Stomach (tissue), 8 donors: ENCODE measurements at regions not wholly inside any gene's neighbourhood (a gene's known extent, or its start where the extent isn't known, plus 50 kb on each side); places are given as distances from the start of the nearest gene placed in this dataset.

Experiments used
- DNase-seq, 2 donors: peaks; one replicate each; pipeline versions ENCODE4 v3.0.0 to v3.0.0-alpha.2; 2013 to 2019
- H3K27ac ChIP-seq, 5 donors: fragments of 200-600 bp in 4 of 5; sonication (generic) in 4 of 5; one replicate each; pipeline ENCODE4 v1.5.1; 2013 to 2019; ENCODE audit warnings: mild to moderate bottlenecking in 1 of 5, moderate library complexity in 1 of 5
- H3K27me3 ChIP-seq, 3 donors: fragments of 200-600 bp; sonication (generic); one replicate each; pipeline ENCODE4 v1.5.1; 2017 to 2019; ENCODE audit warnings: mixed run types in 1 of 3
- H3K36me3 ChIP-seq, 4 donors: fragments of 200-600 bp; sonication (generic); 1 replicate in 3 of 4; 2 replicates in 1 of 4; pipeline ENCODE4 v1.5.1; 2016 to 2019
- H3K4me1 ChIP-seq, 4 donors: fragments of 200-600 bp; sonication (generic); one replicate each; pipeline ENCODE4 v1.5.1; 2016 to 2019
- H3K4me3 ChIP-seq, 4 donors: fragments of 200-600 bp; sonication (generic) in 3 of 4; one replicate each; pipeline ENCODE4 v1.5.1; 2016 to 2019; ENCODE audit warnings: mild to moderate bottlenecking in 1 of 4
- H3K9me3 ChIP-seq, 4 donors: fragments of 200-600 bp; sonication (generic); one replicate each; pipeline ENCODE4 v1.5.1; 2016 to 2019
- CTCF ChIP-seq, 7 experiments: fragments of 450-650 bp in 4 of 7; fragments of 200-600 bp in 3 of 7; sonication (generic) in 3 of 7; IDR thresholded peaks; one replicate each; pipeline ENCODE4 v1.5.1; 2016 to 2019; ENCODE audit warnings: antibody characterized with exemption in 7 of 7, control low read depth in 2 of 7, mild to moderate bottlenecking in 1 of 7
- EP300 ChIP-seq: sonication (generic); formaldehyde crosslinking; IDR thresholded peaks from one replicate; pipeline ENCODE4 v1.6.1; 2017; ENCODE audit warnings: antibody characterized with exemption
- POLR2A ChIP-seq, 4 donors: fragments of 450-650 bp; IDR thresholded peaks; one replicate each; pipeline ENCODE4 v1.6.1; 2016; ENCODE audit warnings: antibody characterized with exemption in 4 of 4, control low read depth in 2 of 4, mild to moderate bottlenecking in 1 of 4, moderate library complexity in 1 of 4
- POLR2AphosphoS5 ChIP-seq, 3 donors: sonication (generic); formaldehyde crosslinking; IDR thresholded peaks; one replicate each; pipeline ENCODE4 v1.6.1; 2016; ENCODE audit warnings: antibody characterized with exemption in 3 of 3
- WGBS, 5 donors: extraction: QIAGEN DNeasy Blood & Tissue Kit in 3 of 5; methylation state at CpG; one replicate each; pipeline versions ENCODE4 v1.1.5 to v1.1.7; 2013 to 2018; 5-methylcytosine and 5-hydroxymethylcytosine counted together
- intact Hi-C: fragments of 100-400 bp; cut with DNase I; formaldehyde crosslinking; loops from one replicate; pipeline ENCODE4 v1.15.1; 2023; ENCODE audit warnings: low total_unique reads
- donor health status: healthy with polysubstance abuse.
- donor health status: Bipolar disorder and iron deficiency.
- donor health status: healthy.

- DNase-seq: no peak
- no peaks in the 10 kb centered on the region for H3K36me3 ChIP-seq
- H3K27me3 ChIP-seq: no peaks in the 10 kb centered on the region
- no peak overlapping the region for H3K27ac ChIP-seq
- TF ChIP-seq EP300: no peak
- no peak for TF ChIP-seq CTCF (IDR thresholded peaks at IDR 0.05)
- intact Hi-C loops: no loop called here
- H3K9me3 ChIP-seq: no peaks in the 10 kb centered on the region
- 63 to 75% (median 73%) methylated on average over 2 of the region's 2 CpGs for WGBS, 5 donors
- no peaks in the 10 kb centered on the region for H3K4me1 ChIP-seq
- H3K4me3 ChIP-seq: no peak overlapping the region
Observed at GRCh38 chr10:62511656-62512055, 137.5 kb downstream of the ZNF365 start.

GRCh38 chr10:62512732-62513475 lies 138.7 kb downstream of the ZNF365 start:
- Histone ChIP-seq H3K4me1 (no peaks in the 10 kb centered on the region), H3K27ac (no peak overlapping the region), H3K4me3 (no peak overlapping the region), H3K9me3 (no peaks in the 10 kb centered on the region), H3K36me3 (no peaks in the 10 kb centered on the region), H3K27me3 (no peaks in the 10 kb centered on the region)
- DNase-seq: peak in 1 of 2 donors; percentile 23
- 72 to 81% (median 78%) methylated on average over 5 of the region's 5 CpGs for WGBS, 5 donors
- intact Hi-C loops: no loop called here
- TF ChIP-seq CTCF (IDR thresholded peaks at IDR 0.05) (no peak), POLR2AphosphoS5 (IDR thresholded peaks at IDR 0.05) (no peak), POLR2A (IDR thresholded peaks at IDR 0.05) (no peak), EP300 (no peak)

GRCh38 chr10:62514079-62514693 lies 140.0 kb downstream of the ZNF365 start:
- Histone ChIP-seq H3K4me3 (no peak overlapping the region), H3K4me1 (no peaks in the 10 kb centered on the region), H3K27me3 (no peaks in the 10 kb centered on the region), H3K9me3 (no peaks in the 10 kb centered on the region), H3K36me3 (no peaks in the 10 kb centered on the region), H3K27ac (no peak overlapping the region)
- TF ChIP-seq POLR2AphosphoS5 (IDR thresholded peaks at IDR 0.05) (no peak), CTCF (IDR thresholded peaks at IDR 0.05) (no peak), POLR2A (IDR thresholded peaks at IDR 0.05) (no peak), EP300 (no peak)
- no peak for DNase-seq
- intact Hi-C loops: no loop called here
- WGBS, 5 donors: 70 to 80% (median 73%) methylated on average over 6 of the region's 6 CpGs

GRCh38 chr10:62517252-62517651 lies 143.1 kb downstream of the ZNF365 start:
- 89 to 100% (median 95%) methylated on average over 2 of the region's 2 CpGs for WGBS, 5 donors

More at GRCh38 chr10:62517252-62517651, 143.1 kb downstream of the ZNF365 start:
- H3K4me3 ChIP-seq: no peak overlapping the region
- H3K4me1 ChIP-seq: no peaks in the 10 kb centered on the region
- intact Hi-C loops: no loop called here
- TF ChIP-seq EP300 (no peak), POLR2A (IDR thresholded peaks at IDR 0.05) (no peak), CTCF (IDR thresholded peaks at IDR 0.05) (no peak), POLR2AphosphoS5 (IDR thresholded peaks at IDR 0.05) (no peak)
- H3K9me3 ChIP-seq: no peaks in the 10 kb centered on the region
- no peak for DNase-seq
- no peak overlapping the region for H3K27ac ChIP-seq
- no peaks in the 10 kb centered on the region for H3K36me3 ChIP-seq
- H3K27me3 ChIP-seq: no peaks in the 10 kb centered on the region
